TTC549 (cell line): ENCODE measurements at regions not wholly inside any gene's neighbourhood (a gene's known extent, or its start where the extent isn't known, plus 50 kb on each side); places are given as distances from the start of the nearest gene placed in this dataset.

ENCODE experiments used
- FAIRE-seq: peaks from 2 replicates; lab custom pipeline; 2012; peaks lifted over from hg19 to GRCh38; lab: Jason Lieb, UNC

DNA sequence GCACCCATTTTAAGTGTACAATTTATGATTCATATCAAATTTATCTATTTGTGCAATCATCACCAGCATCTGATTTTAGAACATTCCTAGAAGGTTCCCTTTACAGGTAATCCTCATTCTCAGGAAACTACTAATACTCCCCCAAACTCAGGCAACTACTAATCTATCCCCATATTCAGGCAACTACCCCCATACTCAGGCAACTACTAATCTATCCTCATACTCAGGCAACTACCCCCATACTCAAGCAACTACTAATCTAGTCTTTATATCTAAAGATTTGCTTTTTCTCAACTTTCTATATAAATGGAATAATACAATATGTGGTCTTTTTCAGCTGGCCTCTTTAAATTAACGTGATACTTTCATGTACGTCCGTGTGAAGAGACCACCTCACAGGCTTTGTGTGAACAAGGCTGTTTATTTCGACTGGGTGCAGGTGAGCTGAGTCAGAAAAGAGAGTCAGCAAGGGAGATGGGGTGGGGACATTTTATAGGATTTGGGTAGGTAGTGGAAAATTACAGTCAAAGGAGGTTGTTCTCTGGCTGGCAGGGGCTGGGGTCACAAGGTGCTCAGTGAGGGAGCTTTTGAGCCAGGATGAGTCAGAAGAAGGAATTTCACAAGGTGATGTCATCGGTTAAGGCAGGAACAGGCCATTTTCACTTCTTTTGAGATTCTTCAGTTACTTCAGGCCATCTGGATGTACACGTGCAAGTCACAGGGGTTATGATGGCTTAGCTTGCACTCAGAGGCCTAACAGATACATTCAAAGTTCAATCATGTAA is 1444.5 kb upstream of the CADM2 start:
- no peak for FAIRE-seq

- FAIRE-seq = no peak
These were observed 1443.7 kb upstream of the CADM2 start for GRCh38 chr3:83515123-83515522.

GRCh38 chr3:83523470-83524073 is 1435.2 kb upstream of the CADM2 start:
- FAIRE-seq = no peak

- FAIRE-seq = no peak
These were observed 1433.9 kb upstream of the CADM2 start for GRCh38 chr3:83524901-83525300.

GRCh38 chr3:83559082-83559481 is 1399.7 kb upstream of the CADM2 start:
- no peak for FAIRE-seq

- no peak for FAIRE-seq
These were observed 1390.9 kb upstream of the CADM2 start for GRCh38 chr3:83567935-83568334.

DNA sequence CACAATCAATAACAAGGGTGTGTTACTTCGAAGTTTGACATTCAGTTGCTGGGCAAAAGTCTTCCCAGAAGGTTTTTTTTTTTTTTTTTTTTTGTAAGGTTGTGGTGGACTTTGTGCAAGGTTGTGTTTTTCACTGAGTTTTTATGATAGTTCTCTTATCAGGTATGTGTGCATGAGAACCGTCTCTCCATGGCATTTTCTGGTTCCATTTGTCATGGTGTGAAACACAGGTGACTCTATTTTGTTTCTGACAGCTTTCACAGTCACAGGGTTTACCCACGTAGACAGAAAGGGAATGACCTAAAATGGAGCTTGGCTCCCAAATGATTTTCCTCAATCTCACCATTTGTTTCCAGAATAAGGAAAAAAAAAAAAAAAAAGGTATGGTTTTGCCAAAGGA is 1377.2 kb upstream of the CADM2 start:
- FAIRE-seq = no peak

GRCh38 chr3:83601704-83602103 is 1357.1 kb upstream of the CADM2 start:
- FAIRE-seq = no peak

GRCh38 chr3:83622526-83622925 is 1336.3 kb upstream of the CADM2 start:
- FAIRE-seq = no peak

GRCh38 chr3:83625261-83625660 is 1333.5 kb upstream of the CADM2 start:
- FAIRE-seq = no peak

DNA sequence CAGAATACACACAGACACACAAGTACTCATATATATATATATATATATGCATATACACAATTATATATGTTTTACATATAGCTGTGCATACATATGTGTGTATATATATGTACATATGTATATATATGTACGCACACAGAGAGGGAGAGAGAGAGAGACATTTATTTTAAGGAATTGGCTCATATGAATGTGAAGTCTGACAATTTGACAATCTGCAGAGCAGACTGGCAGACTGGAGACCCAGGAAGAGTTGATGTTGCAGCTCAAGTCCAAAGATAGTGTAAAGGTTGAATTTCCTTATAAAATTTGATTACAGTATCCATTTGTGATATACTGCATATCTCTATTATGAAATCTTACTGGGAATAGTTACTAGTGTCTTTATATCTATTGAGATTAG is 1330.3 kb upstream of the CADM2 start:
- no peak for FAIRE-seq

DNA sequence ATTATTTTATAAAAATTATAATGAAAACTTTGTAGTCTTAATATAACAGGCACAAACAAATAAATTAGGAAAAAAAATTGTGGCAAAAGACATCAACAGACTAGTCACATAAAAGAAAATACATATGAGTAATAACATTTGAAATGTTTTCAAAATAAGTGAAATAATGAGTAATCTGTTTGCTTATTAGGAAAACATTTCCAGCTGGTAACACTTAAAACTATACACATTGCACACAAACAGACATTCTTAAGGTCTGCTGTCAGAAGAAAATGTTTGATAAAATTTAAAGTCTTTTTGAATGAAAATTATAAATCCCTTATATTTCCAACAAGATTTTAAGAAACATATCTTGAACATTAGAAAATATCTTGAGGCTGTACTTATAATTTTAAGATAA is 1326.3 kb upstream of the CADM2 start:
- no peak for FAIRE-seq

GRCh38 chr3:83633758-83634157 is 1325.0 kb upstream of the CADM2 start:
- no peak for FAIRE-seq

DNA sequence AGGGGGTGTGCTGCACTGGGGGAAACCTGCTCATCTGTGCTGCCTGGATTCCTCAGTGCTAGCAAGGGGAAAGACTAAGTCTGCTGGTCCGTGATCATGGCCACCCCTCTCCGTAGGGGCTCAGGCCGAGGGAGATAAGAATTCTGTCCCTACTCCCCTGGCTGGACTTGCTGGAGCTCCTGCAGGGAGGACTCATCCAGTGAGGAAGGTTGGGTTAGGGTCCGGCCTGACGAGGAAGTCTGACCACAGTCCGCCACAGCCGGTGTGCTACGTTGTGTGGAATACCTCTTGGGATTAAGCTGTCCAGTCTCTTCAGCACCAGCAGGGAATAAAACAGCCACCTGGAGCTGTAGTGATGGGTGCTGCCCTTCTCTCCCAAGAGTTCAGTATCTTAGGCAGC is 1309.1 kb upstream of the CADM2 start:
- FAIRE-seq = no peak

DNA sequence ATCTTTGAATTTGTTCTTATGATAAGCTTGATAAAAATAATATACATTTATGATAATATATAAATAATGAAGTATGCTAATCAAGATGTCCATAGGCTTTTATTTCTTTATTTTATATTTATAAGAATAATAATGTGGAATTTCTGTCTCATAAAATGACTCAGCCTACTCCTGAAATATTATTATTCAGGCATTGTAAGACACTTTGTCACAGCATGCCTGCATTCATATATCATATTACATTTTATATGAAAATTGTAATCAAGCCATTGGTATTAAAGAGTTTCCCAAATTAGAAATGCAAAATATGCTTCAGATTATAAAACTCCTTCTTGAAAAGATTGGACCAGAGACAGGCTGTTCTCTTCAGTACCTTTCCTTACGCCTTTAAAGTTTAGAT is 1303.7 kb upstream of the CADM2 start:
- no peak for FAIRE-seq

- FAIRE-seq = no peak
These were observed 1296.3 kb upstream of the CADM2 start for GRCh38 chr3:83662381-83662960.

DNA sequence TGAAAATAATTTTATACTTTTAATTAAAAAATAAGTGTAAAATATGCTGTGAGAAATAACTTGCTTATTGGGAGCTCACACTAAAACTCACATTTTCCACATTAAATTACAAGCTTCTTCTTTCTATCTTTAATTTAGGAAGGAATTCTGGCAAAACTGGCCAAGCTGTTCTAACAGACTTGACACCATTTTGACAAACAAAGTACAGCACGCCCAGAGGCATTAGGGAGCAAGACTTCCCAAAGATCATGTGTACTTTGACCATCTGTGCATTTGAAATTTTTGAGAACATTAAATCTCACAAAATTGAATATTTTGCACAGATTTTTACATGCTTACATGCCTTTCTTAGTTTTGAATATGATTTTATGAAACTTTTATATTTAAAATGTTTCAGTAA is 1288.4 kb upstream of the CADM2 start:
- FAIRE-seq = no peak

GRCh38 chr3:83683937-83684598 is 1274.7 kb upstream of the CADM2 start:
- FAIRE-seq = no peak

DNA sequence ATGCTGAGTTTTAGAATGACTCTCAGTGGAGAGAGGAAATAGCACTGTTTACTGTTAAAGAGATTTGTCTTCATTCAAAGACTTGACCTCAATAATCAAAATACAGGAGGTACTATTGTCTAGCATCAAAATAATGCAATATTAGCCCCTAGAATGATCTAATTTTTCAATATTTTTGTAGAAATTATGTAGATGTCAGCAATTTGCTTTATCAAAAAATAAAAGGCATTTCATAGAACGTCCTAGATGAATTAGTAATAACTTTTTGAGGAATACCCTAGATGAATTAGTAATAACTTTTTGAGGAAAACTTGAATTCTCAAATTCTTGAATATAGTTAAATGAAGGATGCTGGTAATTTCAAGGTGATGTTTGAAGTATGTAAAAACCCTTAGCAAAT is 1252.1 kb upstream of the CADM2 start:
- no peak for FAIRE-seq

DNA sequence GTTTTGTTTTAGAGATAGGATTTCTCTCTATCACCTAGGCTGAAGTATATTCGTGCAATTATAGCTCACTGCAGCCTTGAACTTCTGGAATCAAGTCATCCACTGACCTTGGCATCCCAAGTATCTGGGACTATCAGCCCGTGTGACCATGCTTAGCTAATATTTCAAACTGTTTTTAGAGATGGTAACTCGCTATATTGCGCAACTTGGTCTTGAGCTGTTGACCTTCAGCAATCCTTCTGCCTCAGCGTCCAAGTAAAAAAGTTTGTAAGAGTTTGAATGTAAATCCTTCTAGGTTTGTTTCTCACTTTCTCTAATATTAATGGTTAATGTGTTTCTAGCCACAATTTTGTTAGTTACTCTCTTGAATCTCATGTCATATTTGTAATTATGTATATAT is 1243.5 kb upstream of the CADM2 start:
- FAIRE-seq = no peak

DNA sequence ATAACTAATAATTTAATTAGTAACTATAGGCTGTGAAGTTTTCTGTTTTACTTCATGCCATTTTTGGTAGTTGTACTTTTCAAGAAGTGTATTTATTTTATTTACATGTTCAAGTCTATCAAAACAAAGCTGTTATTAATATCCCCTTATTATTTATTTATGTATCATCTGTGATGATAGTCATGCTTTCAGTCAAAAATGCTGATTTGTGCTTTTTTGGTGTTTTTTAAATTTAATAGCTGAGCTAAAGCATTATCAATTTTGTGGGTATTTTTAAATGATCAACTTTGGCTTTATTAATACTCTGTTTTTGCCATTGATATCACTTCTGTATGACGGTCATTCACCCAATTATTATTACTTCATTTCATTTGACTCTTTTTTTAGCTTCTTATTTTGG is 1229.2 kb upstream of the CADM2 start:
- FAIRE-seq = no peak

DNA sequence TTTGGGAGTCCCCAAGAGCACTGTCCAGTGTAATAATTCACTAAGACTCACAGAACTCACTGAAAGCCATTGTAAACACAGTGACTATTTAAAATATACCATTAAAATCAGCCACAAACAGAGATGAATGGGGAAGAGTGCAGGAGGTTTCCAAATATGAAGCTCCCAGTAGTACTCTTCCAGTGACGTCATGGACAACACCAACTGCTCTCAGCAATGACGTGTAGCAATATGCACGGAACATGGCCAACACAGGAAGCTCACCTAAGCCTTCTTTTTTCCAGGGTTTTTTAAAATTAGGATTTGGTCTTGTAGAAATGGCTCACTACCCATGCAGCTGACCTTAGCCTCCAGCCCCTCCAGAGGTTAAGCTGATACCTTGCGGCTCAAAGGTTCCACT is 1224.1 kb upstream of the CADM2 start:
- no peak for FAIRE-seq

DNA sequence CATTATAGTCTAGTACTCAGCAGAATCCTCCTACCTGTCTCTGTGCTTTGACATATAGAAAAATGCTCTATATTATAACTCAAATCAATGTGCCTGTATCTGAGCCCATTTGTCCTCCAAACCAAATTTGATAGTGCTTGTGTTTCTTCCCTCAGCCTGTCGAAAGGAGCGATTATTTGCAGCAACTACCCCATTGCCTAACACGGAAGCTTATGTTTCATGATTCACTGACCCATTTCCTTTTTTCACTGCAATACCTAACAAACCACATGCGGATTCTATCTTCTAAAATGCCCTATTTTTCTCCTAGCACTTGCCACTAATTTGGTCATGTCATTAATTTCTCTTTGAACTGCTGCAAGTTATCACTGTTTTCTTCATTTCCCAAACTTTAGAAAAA is 1220.6 kb upstream of the CADM2 start:
- FAIRE-seq = no peak
